ENCODE measurements at regions not wholly inside any gene's neighbourhood (a gene's known extent, or its start where the extent isn't known, plus 50 kb on each side); places are given as distances from the start of the nearest gene placed in this dataset.

DNA sequence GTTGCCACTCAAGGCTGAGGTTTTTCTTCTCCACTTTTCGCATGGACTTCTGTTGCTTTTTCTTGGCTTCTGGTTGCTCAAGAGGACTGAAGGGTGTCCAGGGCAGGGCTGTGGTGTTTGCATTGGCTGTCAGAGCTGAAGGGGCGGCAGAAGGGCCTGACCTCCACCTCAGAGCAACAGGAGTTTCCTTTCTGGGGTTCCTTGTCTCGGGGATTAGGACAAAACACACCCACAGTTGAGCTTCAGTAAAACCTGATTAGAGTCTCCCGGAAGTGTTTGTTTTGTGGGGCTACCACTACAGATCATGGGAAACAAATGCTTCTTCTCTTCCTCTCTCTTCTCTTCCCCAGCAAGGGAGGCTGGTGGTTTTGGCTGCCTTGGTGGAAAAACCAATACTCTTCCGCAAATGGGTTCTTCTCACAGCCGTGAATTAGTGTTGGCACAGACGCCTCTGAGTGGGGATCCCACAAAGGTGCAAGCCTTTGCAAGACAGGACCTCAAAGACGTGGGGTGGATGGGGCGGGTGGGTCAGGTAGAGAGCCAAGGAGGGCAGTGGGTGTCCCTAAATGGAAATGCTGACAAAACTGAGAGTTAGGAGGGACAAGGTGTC is 317.7 kb upstream of the TBX3 start:
- TF ChIP-seq, protein P1, sequence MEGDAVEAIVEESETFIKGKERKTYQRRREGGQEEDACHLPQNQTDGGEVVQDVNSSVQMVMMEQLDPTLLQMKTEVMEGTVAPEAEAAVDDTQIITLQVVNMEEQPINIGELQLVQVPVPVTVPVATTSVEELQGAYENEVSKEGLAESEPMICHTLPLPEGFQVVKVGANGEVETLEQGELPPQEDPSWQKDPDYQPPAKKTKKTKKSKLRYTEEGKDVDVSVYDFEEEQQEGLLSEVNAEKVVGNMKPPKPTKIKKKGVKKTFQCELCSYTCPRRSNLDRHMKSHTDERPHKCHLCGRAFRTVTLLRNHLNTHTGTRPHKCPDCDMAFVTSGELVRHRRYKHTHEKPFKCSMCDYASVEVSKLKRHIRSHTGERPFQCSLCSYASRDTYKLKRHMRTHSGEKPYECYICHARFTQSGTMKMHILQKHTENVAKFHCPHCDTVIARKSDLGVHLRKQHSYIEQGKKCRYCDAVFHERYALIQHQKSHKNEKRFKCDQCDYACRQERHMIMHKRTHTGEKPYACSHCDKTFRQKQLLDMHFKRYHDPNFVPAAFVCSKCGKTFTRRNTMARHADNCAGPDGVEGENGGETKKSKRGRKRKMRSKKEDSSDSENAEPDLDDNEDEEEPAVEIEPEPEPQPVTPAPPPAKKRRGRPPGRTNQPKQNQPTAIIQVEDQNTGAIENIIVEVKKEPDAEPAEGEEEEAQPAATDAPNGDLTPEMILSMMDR (IDR thresholded peaks at IDR 0.05; ENCODE audit: low read depth, low read length, missing input control), result no peak
- TF ChIP-seq EGR1 (IDR thresholded peaks at IDR 0.05; ENCODE audit: low read depth in 2 of 2), result no peak
- no peak for TF ChIP-seq RXRA (IDR thresholded peaks at IDR 0.05)
- TF ChIP-seq, protein P2, sequence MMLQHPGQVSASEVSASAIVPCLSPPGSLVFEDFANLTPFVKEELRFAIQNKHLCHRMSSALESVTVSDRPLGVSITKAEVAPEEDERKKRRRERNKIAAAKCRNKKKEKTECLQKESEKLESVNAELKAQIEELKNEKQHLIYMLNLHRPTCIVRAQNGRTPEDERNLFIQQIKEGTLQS (IDR thresholded peaks at IDR 0.05), result no peak
- no peak for TF ChIP-seq YY1 (IDR thresholded peaks at IDR 0.05)
- no peak for TF ChIP-seq JUND (IDR thresholded peaks at IDR 0.05)
- TF ChIP-seq, protein P3, sequence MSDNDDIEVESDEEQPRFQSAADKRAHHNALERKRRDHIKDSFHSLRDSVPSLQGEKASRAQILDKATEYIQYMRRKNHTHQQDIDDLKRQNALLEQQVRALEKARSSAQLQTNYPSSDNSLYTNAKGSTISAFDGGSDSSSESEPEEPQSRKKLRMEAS (IDR thresholded peaks at IDR 0.05), result no peak
- TF ChIP-seq GABPA (IDR thresholded peaks at IDR 0.05 in 1 of 2, conservative IDR thresholded peaks at IDR 0.05 in 1 of 2), result no peak
- TF ChIP-seq, protein P4, sequence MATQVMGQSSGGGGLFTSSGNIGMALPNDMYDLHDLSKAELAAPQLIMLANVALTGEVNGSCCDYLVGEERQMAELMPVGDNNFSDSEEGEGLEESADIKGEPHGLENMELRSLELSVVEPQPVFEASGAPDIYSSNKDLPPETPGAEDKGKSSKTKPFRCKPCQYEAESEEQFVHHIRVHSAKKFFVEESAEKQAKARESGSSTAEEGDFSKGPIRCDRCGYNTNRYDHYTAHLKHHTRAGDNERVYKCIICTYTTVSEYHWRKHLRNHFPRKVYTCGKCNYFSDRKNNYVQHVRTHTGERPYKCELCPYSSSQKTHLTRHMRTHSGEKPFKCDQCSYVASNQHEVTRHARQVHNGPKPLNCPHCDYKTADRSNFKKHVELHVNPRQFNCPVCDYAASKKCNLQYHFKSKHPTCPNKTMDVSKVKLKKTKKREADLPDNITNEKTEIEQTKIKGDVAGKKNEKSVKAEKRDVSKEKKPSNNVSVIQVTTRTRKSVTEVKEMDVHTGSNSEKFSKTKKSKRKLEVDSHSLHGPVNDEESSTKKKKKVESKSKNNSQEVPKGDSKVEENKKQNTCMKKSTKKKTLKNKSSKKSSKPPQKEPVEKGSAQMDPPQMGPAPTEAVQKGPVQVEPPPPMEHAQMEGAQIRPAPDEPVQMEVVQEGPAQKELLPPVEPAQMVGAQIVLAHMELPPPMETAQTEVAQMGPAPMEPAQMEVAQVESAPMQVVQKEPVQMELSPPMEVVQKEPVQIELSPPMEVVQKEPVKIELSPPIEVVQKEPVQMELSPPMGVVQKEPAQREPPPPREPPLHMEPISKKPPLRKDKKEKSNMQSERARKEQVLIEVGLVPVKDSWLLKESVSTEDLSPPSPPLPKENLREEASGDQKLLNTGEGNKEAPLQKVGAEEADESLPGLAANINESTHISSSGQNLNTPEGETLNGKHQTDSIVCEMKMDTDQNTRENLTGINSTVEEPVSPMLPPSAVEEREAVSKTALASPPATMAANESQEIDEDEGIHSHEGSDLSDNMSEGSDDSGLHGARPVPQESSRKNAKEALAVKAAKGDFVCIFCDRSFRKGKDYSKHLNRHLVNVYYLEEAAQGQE (IDR thresholded peaks at IDR 0.05), result no peak
- TF ChIP-seq TAF1 (conservative IDR thresholded peaks at IDR 0.05), result no peak
- TF ChIP-seq FOXA1 (IDR thresholded peaks at IDR 0.05), result no peak
- no peak for TF ChIP-seq RAD21 (IDR thresholded peaks at IDR 0.05)

All from liver (tissue), 3 donors.